ENCODE measurements at regions not wholly inside any gene's neighbourhood (a gene's known extent, or its start where the extent isn't known, plus 50 kb on each side); places are given as distances from the start of the nearest gene placed in this dataset.

DNA sequence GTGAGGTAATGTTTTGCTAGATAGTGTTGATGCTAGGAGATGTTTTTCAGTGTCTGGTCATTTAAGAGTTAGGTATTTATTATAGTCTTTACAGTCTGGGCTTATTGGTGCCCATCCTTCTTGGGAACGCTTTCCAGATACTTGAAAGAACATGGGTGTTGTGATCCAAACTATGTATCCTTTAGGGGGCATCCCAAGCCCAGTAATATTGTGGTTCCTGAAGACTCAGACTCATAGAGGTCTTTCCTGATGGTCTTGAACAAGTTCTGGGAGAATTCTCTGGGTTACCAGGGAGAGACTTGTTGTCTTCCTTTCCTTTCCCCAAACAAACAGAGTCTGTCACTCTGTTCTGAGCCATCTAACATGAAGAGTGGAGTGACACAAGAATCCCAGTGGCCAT, 99.7 kb upstream of the LRRC3B start:
- no peak for DNase-seq (ENCODE audit: low read depth)

DNA sequence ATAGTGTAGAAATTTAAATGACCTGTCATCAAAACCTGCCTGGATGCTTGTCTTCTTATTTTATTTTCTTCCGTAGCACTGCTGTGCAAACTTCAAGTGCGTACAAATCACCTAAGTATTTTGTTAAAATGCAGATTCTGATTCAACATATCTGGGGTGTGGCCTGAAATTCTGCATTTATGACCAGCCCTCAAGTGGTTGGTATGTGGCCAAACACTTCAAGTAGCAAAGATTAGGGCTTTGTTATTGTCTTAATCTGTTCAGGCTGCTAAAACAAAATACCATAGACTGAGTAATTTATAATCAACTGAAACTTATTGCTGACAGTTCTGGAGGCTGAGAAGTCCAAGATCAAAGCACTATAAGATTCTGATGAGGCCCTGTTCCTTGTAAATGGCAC, 97.6 kb upstream of the LRRC3B start:
- DNase-seq (ENCODE audit: low read depth), result no peak

DNA sequence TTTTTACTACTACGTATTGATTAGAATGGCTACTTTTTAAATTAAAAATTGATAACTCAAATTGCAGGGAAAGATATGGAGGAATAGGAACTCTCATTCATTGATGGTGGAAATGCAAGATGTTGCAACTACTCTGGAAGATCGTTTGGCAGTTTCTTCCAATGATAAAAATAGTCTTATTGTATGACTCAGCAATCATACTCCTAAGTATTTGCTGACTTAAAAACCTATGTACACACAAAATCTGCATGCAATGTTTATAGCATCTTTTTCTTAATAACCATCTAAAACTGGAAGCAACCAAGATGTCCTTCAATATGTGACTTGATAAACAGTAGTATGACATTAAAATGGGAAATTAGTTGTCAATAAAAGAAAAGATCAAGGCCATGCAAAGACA, 87.4 kb upstream of the LRRC3B start:
- DNase-seq (ENCODE audit: low read depth), result no peak

DNA sequence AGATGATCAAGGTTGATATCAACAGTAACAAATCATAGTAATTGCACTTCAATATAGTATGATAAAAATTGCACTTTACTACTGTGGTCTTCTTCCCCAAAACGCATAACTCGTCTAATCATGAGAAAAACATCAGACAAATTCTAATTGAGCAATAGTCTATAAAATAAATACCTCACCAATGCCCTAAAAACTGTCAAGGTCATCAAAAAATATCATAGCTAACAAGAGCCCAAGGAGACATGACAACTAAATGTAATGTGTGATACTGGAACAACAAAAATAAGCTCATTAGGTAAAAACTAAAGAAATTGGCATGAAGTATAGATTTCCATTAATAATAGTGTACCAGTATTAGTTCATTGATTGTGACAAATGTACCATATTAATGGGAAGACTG, 85.6 kb upstream of the LRRC3B start:
- no peak for DNase-seq (ENCODE audit: low read depth)

DNA sequence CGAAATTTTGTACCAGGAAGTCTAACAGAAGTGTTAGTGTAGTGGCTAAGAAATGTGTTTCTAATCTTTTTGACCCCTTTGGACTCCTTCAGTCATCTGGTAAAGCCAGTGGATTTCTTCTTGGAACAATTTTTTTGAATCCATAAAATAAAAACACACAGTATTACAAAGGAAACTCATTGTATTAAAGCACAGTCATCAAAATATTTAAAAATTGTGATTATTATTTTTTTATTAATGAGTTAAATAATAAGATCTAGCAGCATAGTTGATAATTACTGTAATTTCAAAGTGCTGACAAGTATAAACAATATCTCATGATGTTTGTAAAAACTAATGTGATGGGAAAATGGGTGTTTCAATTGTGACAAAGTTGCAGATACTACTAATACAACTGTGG, 72.2 kb upstream of the LRRC3B start:
- DNase-seq (ENCODE audit: low read depth), result no peak

DNA sequence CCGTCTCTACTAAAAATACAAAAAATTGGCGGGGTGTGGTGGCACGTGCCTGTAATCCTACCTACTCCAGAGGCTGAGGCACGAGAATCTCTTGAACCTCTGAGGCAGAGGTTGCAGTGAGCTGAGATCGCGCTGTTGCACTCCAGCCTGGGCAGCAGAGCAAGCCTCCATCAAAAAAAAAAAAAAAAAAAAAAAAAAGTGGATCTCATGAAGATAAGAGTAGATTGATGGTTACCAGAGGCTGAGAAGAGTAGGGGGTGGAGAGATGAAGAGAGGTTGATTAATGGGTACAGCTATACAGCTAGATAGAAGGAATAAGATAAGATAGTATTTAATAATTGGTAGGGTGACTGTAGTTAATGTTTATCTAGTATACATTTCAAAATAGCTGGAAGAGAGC, 65.9 kb upstream of the LRRC3B start:
- no peak for DNase-seq (ENCODE audit: low read depth)

DNA sequence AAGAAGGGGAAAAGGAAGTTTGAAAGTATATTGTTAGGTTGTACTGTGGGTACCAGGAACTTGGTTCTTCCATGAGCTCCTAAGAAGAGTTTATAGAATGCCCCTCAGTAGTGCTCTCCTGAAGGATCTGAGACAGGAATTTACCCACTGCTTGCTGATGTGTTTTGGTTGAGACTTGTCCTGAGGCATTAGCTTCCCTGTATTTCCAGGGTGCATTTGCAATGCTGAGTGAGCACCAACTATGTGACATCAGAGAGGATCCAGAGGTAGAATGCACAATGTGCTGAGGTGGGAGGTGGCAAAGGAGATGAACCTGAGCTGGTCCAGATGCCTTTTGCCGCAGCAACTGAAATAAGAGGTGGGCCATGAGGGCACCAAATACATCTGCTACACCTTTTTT, 64.3 kb upstream of the LRRC3B start:
- DNase-seq (ENCODE audit: low read depth), result no peak

DNA sequence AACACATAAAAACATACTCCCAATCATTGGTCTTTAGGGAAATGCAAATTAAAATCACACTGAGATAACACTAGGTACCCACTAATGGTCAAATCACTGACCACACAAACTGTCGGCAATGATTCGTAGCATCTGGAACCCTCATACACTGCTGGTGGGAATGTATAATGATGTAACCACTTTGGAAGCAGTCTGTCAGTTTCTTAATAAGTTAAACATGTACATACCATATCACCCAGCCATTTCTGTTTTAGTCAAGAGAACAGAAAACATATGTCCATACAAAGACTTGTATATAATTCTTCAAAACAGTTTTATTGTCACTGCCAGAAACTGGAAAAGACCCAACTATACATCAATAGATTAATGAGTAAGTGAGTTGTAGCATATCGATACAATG, 63.3 kb upstream of the LRRC3B start:
- no peak for DNase-seq (ENCODE audit: low read depth)

DNA sequence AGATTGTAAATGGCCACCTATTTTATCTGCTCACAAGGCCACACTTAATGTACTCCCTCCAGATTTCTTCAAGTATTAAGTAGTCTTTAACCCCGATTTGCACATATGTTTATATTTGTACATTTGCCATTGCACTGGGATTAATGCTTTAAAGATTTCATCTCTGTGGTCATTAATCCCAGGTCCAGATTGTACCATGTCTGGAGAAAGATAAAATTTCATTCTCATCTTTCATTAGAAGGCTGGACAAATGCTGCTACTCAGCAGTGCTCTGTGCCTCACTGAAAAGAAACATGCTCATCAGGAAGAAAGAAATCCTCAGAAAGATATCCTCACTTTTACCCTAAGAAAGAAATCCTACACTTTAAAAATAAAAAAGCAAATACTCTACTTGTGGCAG, 62.5 kb upstream of the LRRC3B start:
- DNase-seq (ENCODE audit: low read depth), result no peak

DNA sequence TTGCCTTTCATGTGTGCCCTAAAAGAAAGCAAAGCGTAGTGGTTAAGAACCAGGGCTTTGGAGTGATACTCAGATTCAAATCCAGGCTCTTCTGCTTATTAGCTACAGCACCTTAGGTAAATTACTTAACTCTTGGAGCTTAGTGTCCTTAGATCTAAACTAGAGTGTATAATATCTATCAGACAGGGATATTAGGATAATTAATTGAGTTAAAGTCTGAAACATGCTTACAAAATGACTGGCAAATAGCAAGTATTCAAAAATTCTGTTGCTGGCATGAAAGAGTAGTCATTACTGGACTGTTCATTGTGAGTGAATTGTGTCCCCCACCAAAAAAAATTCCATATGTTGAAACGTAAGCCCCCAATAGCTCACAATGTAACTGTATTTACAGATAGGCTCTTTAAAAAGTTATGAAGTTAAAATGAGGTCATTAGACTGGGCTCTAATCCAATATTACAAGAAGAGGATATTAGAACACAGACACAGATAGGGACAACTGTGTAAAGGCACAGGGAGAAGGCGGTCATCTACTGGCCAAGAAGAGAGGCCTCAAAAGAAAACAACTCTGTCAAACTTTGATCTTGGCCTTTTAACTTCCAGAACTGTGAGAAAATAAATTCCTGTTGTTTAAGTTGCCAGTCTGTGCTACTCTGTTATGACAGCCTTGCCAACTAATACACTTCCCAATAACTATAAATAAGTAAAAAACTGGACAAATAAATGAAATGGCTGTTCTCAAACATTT, 60.4 kb upstream of the LRRC3B start:
- DNase-seq (ENCODE audit: low read depth), result no peak

Data from Daoy (cell line).